22Rv1 (cell line): ENCODE measurements at regions not wholly inside any gene's neighbourhood (a gene's known extent, or its start where the extent isn't known, plus 50 kb on each side); places are given as distances from the start of the nearest gene placed in this dataset.

Experiments used
- CTCF ChIP-seq: fragments of 450-650 bp; IDR thresholded peaks from 2 replicates; pipeline ENCODE4 v1.5.1; 2017; ENCODE audit warnings: mild to moderate bottlenecking
- ZFX ChIP-seq: fragments of 450-650 bp; IDR thresholded peaks from 2 replicates; pipeline ENCODE4 v1.6.1; 2017; ENCODE audit warnings: antibody characterized with exemption, borderline replicate concordance

GRCh38 chr13:72295153-72295552 is 428.1 kb upstream of the DACH1 start:
- TF ChIP-seq CTCF (no peak), ZFX (no peak)
